Naive B cell (primary cell): ENCODE measurements at regions not wholly inside any gene's neighbourhood (a gene's known extent, or its start where the extent isn't known, plus 50 kb on each side); places are given as distances from the start of the nearest gene placed in this dataset.
"Not testable (repeated sequence)": the region's sequence is repeated elsewhere in the genome, so short reads cannot be mapped to it uniquely, and the experiment has no call there.

Experiments used
- ATAC-seq, 2 donors: fragments of 150-1000 bp; cut with Tn5 transposase; 2 replicates each; pipeline ENCODE4 v1.10.0; 2021; ENCODE audit warnings: low read depth in 2 of 2, mild to moderate bottlenecking in 2 of 2, moderate library complexity in 2 of 2
- DNase-seq: peaks from one replicate; pipeline ENCODE4 v3.0.0; 2022
- H3K27ac Mint-ChIP-seq, 6 donors: one replicate each; pipeline ENCODE4 v1.8.0; 2020 to 2022; ENCODE audit warnings: mild to moderate bottlenecking in 6 of 6, mixed read lengths in 6 of 6, moderate library complexity in 5 of 6, inconsistent platforms in 2 of 6
- H3K27me3 Mint-ChIP-seq, 3 donors: one replicate each; pipeline ENCODE4 v1.8.0; 2021 to 2022; ENCODE audit warnings: mixed read lengths in 3 of 3, mild to moderate bottlenecking in 1 of 3
- H3K36me3 Mint-ChIP-seq, 2 donors: one replicate each; pipeline ENCODE4 v1.8.0; 2020 to 2022; ENCODE audit warnings: mixed read lengths in 2 of 2, inconsistent platforms in 1 of 2, mild to moderate bottlenecking in 1 of 2
- H3K4me1 Mint-ChIP-seq, 3 donors: one replicate each; pipeline ENCODE4 v1.8.0; 2020 to 2022; ENCODE audit warnings: mixed read lengths in 3 of 3, inconsistent platforms in 1 of 3, mild to moderate bottlenecking in 1 of 3, moderate library complexity in 1 of 3
- H3K4me3 Mint-ChIP-seq, 8 donors: one replicate each; pipeline ENCODE4 v1.8.0; 2020 to 2022; ENCODE audit warnings: mild to moderate bottlenecking in 8 of 8, mixed read lengths in 8 of 8, moderate library complexity in 8 of 8, inconsistent platforms in 2 of 8
- H3K9me3 Mint-ChIP-seq, 7 donors: one replicate each; pipeline ENCODE4 v1.8.0; 2020 to 2022; ENCODE audit warnings: mixed read lengths in 7 of 7, mild to moderate bottlenecking in 5 of 7, inconsistent platforms in 2 of 7, moderate library complexity in 1 of 7

- no peaks in the 10 kb centered on the region for H3K4me1 Mint-ChIP-seq
- H3K9me3 Mint-ChIP-seq = no peaks in the 10 kb centered on the region
- H3K27ac Mint-ChIP-seq = no peak overlapping the region
- no peak for ATAC-seq
- H3K27me3 Mint-ChIP-seq = peaks cover 16 to 38% (median 34%) of the 10 kb centered on the region in 3 donors
- no peaks in the 10 kb centered on the region for H3K36me3 Mint-ChIP-seq
- DNase-seq = no peak
- H3K4me3 Mint-ChIP-seq = no peak overlapping the region
Measured at GRCh38 chr20:5470943-5471342, 139.9 kb downstream of the GPCPD1 start.

- Mint-ChIP-seq H3K4me3 (no peak overlapping the region), H3K27ac (no peak overlapping the region), H3K27me3 (peaks cover 20 to 38% (median 36%) of the 10 kb centered on the region in 3 donors), H3K4me1 (no peaks in the 10 kb centered on the region), H3K9me3 (no peaks in the 10 kb centered on the region), H3K36me3 (no peaks in the 10 kb centered on the region)
- ATAC-seq = no peak
- no peak for DNase-seq
Measured at GRCh38 chr20:5470458-5470857, 140.3 kb downstream of the GPCPD1 start.

- DNase-seq = no peak
- peaks cover 25 to 46% (median 34%) of the 10 kb centered on the region in 3 donors for H3K27me3 Mint-ChIP-seq
- H3K36me3 Mint-ChIP-seq = no peaks in the 10 kb centered on the region
- ATAC-seq = no peak
- H3K27ac Mint-ChIP-seq = no peak overlapping the region
- H3K4me3 Mint-ChIP-seq = no peak overlapping the region
- no peaks in the 10 kb centered on the region for H3K4me1 Mint-ChIP-seq
- H3K9me3 Mint-ChIP-seq = peaks cover 0 to 5% (median 3%) of the 10 kb centered on the region in 7 donors
Measured at GRCh38 chr20:5469111-5469510, 141.7 kb downstream of the GPCPD1 start.

GRCh38 chr20:5467086-5467485 lies 143.7 kb downstream of the GPCPD1 start:
- H3K4me1 Mint-ChIP-seq = no peaks in the 10 kb centered on the region
- H3K9me3 Mint-ChIP-seq = peaks cover 0 to 5% (median 3%) of the 10 kb centered on the region in 7 donors
- H3K27ac Mint-ChIP-seq = no peak overlapping the region
- DNase-seq (no peak), ATAC-seq (no peak)
- H3K27me3 Mint-ChIP-seq = peaks cover 21 to 48% (median 37%) of the 10 kb centered on the region in 3 donors
- no peak overlapping the region for H3K4me3 Mint-ChIP-seq
- no peaks in the 10 kb centered on the region for H3K36me3 Mint-ChIP-seq

GRCh38 chr20:5465604-5465927 lies 145.2 kb downstream of the GPCPD1 start:
- no peak for ATAC-seq
- DNase-seq = no peak
- Mint-ChIP-seq H3K27me3 (peaks cover 29 to 51% (median 49%) of the 10 kb centered on the region in 3 donors), H3K4me3 (no peak overlapping the region), H3K27ac (no peak overlapping the region), H3K36me3 (peaks cover 3 to 9% of the 10 kb centered on the region in 2 donors), H3K9me3 (peaks cover 4 to 13% (median 11%) of the 10 kb centered on the region in 7 donors), H3K4me1 (no peaks in the 10 kb centered on the region)

GRCh38 chr20:5464901-5465603 lies 145.8 kb downstream of the GPCPD1 start:
- H3K4me3 Mint-ChIP-seq = peak overlapping the region in 1 of 8 donors; percentile 54
- ATAC-seq (no peak), DNase-seq (no peak)
- peaks cover 30 to 56% (median 50%) of the 10 kb centered on the region in 3 donors for H3K27me3 Mint-ChIP-seq
- no peak overlapping the region for H3K27ac Mint-ChIP-seq
- peaks cover 3 to 14% of the 10 kb centered on the region in 2 donors for H3K36me3 Mint-ChIP-seq
- H3K4me1 Mint-ChIP-seq = no peaks in the 10 kb centered on the region
- H3K9me3 Mint-ChIP-seq = peaks cover 9 to 18% (median 13%) of the 10 kb centered on the region in 7 donors

GRCh38 chr20:5463007-5463686 lies 146.4 kb upstream of the PROKR2 start:
- ATAC-seq = no peak
- no peaks in the 10 kb centered on the region for H3K4me1 Mint-ChIP-seq
- H3K27me3 Mint-ChIP-seq = peaks cover 32 to 61% (median 49%) of the 10 kb centered on the region in 3 donors
- peaks cover 9 to 34% (median 26%) of the 10 kb centered on the region in 7 donors for H3K9me3 Mint-ChIP-seq
- peaks cover 3 to 15% of the 10 kb centered on the region in 2 donors for H3K36me3 Mint-ChIP-seq
- no peak for DNase-seq
- H3K27ac Mint-ChIP-seq = no peak overlapping the region
- H3K4me3 Mint-ChIP-seq = no peak overlapping the region

- H3K36me3 Mint-ChIP-seq, H3K9me3 Mint-ChIP-seq, DNase-seq: not testable (repeated sequence)
Measured at GRCh38 chr20:5453745-5454144, 137.0 kb upstream of the PROKR2 start.

GRCh38 chr20:5453316-5453715 lies 136.6 kb upstream of the PROKR2 start:
- not testable (repeated sequence) for H3K4me1 Mint-ChIP-seq, H3K36me3 Mint-ChIP-seq, H3K9me3 Mint-ChIP-seq, DNase-seq, H3K4me3 Mint-ChIP-seq, ATAC-seq, H3K27ac Mint-ChIP-seq
- H3K27me3 Mint-ChIP-seq = peaks cover 11 to 25% (median 13%) of the 10 kb centered on the region in 3 donors

More at GRCh38 chr20:5453745-5454144, 137.0 kb upstream of the PROKR2 start:
- peaks cover 7 to 25% (median 11%) of the 10 kb centered on the region in 3 donors for H3K27me3 Mint-ChIP-seq
- not testable (repeated sequence) for H3K4me3 Mint-ChIP-seq, ATAC-seq, H3K4me1 Mint-ChIP-seq, H3K27ac Mint-ChIP-seq

GRCh38 chr20:5452691-5453090 lies 135.9 kb upstream of the PROKR2 start:
- not testable (repeated sequence) for H3K4me1 Mint-ChIP-seq, H3K4me3 Mint-ChIP-seq, ATAC-seq, H3K36me3 Mint-ChIP-seq, H3K27ac Mint-ChIP-seq, DNase-seq, H3K9me3 Mint-ChIP-seq
- H3K27me3 Mint-ChIP-seq = peaks cover 17 to 28% (median 18%) of the 10 kb centered on the region in 3 donors

- H3K9me3 Mint-ChIP-seq, H3K4me1 Mint-ChIP-seq, H3K4me3 Mint-ChIP-seq, H3K36me3 Mint-ChIP-seq, ATAC-seq, H3K27ac Mint-ChIP-seq, DNase-seq: not testable (repeated sequence)
- H3K27me3 Mint-ChIP-seq = peaks cover 21 to 26% (median 22%) of the 10 kb centered on the region in 3 donors
Measured at GRCh38 chr20:5452286-5452685, 135.5 kb upstream of the PROKR2 start.

GRCh38 chr20:5451643-5452210 lies 135.0 kb upstream of the PROKR2 start:
- H3K36me3 Mint-ChIP-seq = no peaks in the 10 kb centered on the region
- H3K4me3 Mint-ChIP-seq = no peak overlapping the region
- peaks cover 0 to 5% (median 0%) of the 10 kb centered on the region in 7 donors for H3K9me3 Mint-ChIP-seq
- peaks cover 0 to 3% (median 0%) of the 10 kb centered on the region in 3 donors for H3K4me1 Mint-ChIP-seq
- DNase-seq (no peak), ATAC-seq (no peak)
- H3K27ac Mint-ChIP-seq = no peak overlapping the region
- H3K27me3 Mint-ChIP-seq = peaks cover 23 to 26% (median 25%) of the 10 kb centered on the region in 3 donors

- H3K36me3 Mint-ChIP-seq = no peaks in the 10 kb centered on the region
- ATAC-seq = no peak
- DNase-seq = peak; percentile 23
- peaks cover 0 to 3% (median 0%) of the 10 kb centered on the region in 3 donors for H3K4me1 Mint-ChIP-seq
- no peak overlapping the region for H3K4me3 Mint-ChIP-seq
- peaks cover 35 to 53% (median 38%) of the 10 kb centered on the region in 3 donors for H3K27me3 Mint-ChIP-seq
- H3K27ac Mint-ChIP-seq = peak overlapping the region in 1 of 6 donors; percentile 42
- peaks cover 0 to 5% (median 0%) of the 10 kb centered on the region in 7 donors for H3K9me3 Mint-ChIP-seq
Measured at GRCh38 chr20:5448449-5449118, 131.8 kb upstream of the PROKR2 start.
